SK-N-MC (cell line): ENCODE measurements at regions not wholly inside any gene's neighbourhood (a gene's known extent, or its start where the extent isn't known, plus 50 kb on each side); places are given as distances from the start of the nearest gene placed in this dataset.

Source experiments
- DNase-seq: peaks from one replicate; pipeline ENCODE4 v3.0.0-alpha.2; 2011; ENCODE audit warnings: low read depth, low spot score
- H3K27ac ChIP-seq: fragments of 200-600 bp; sonication (generic); 2 replicates; pipeline ENCODE4 v1.5.1; 2016; ENCODE audit warnings: mixed run types
- H3K36me3 ChIP-seq: fragments of 200-600 bp; sonication (generic); 2 replicates; pipeline ENCODE4 v1.6.1; 2017; ENCODE audit warnings: antibody characterized with exemption, low read length, mixed read lengths; ENCODE audit not compliant: insufficient read depth
- H3K4me3 ChIP-seq: fragments of 200-600 bp; sonication (generic); 2 replicates; pipeline ENCODE4 v1.5.1; 2016
- H3K9ac ChIP-seq: fragments of 200-600 bp; sonication (generic); 2 replicates; pipeline ENCODE4 v1.8.0; 2017; ENCODE audit warnings: mixed run types, mixed read lengths; ENCODE audit not compliant: insufficient read length
- H3K9me3 ChIP-seq: fragments of 200-600 bp; sonication (generic); 2 replicates; pipeline ENCODE4 v1.6.1; 2017; ENCODE audit warnings: low read depth, mild to moderate bottlenecking, antibody characterized with exemption, low read length, moderate library complexity, mixed read lengths
- EZH2 ChIP-seq: fragments of 200-600 bp; sonication (generic); IDR thresholded peaks from one replicate; pipeline ENCODE4 v1.6.1; 2017; ENCODE audit warnings: antibody characterized with exemption
- FOXP2 ChIP-seq: optimal IDR thresholded peaks from 2 replicates; pipeline ENCODE3; 2011; ENCODE audit warnings: mild to moderate bottlenecking, moderate library complexity; ENCODE audit not compliant: insufficient read depth; ENCODE audit errors: extremely low read length, control extremely low read depth
- POLR2AphosphoS5 ChIP-seq: IDR thresholded peaks from 2 replicates; pipeline ENCODE4 v1.6.1; 2012; ENCODE audit warnings: mild to moderate bottlenecking, low read depth, low read length, borderline replicate concordance

- H3K4me3 ChIP-seq: no peak overlapping the region
- no peak overlapping the region for H3K9ac ChIP-seq
- TF ChIP-seq EZH2 (no peak), POLR2AphosphoS5 (no peak), FOXP2 (no peak)
- H3K9me3 ChIP-seq: no peaks in the 10 kb centered on the region
- H3K27ac ChIP-seq: no peak overlapping the region
- H3K36me3 ChIP-seq: no peaks in the 10 kb centered on the region
- no peak for DNase-seq
These were observed 89.7 kb upstream of the RUNX1 start for GRCh38 chr21:35138665-35139381.

GRCh38 chr21:35136586-35137219 lies 87.6 kb upstream of the RUNX1 start:
- no peaks in the 10 kb centered on the region for H3K9me3 ChIP-seq
- H3K9ac ChIP-seq: no peak overlapping the region
- no peak for DNase-seq
- H3K27ac ChIP-seq: no peak overlapping the region
- H3K4me3 ChIP-seq: no peak overlapping the region
- no peaks in the 10 kb centered on the region for H3K36me3 ChIP-seq
- TF ChIP-seq FOXP2 (no peak), EZH2 (no peak), POLR2AphosphoS5 (no peak)

- no peak overlapping the region for H3K9ac ChIP-seq
These were observed 87.0 kb upstream of the RUNX1 start for GRCh38 chr21:35136106-35136505.

GRCh38 chr21:35135481-35135880 lies 86.4 kb upstream of the RUNX1 start:
- no peak for DNase-seq
- Histone ChIP-seq H3K9ac (no peak overlapping the region), H3K36me3 (no peaks in the 10 kb centered on the region), H3K27ac (no peak overlapping the region), H3K9me3 (no peaks in the 10 kb centered on the region), H3K4me3 (no peak overlapping the region)
- TF ChIP-seq FOXP2 (no peak), EZH2 (no peak)

More at GRCh38 chr21:35136106-35136505, 87.0 kb upstream of the RUNX1 start:
- Histone ChIP-seq H3K36me3 (no peaks in the 10 kb centered on the region), H3K4me3 (no peak overlapping the region), H3K27ac (no peak overlapping the region), H3K9me3 (no peaks in the 10 kb centered on the region)
- no peak for DNase-seq
- no peak for TF ChIP-seq EZH2
- no peak for TF ChIP-seq FOXP2

DNA sequence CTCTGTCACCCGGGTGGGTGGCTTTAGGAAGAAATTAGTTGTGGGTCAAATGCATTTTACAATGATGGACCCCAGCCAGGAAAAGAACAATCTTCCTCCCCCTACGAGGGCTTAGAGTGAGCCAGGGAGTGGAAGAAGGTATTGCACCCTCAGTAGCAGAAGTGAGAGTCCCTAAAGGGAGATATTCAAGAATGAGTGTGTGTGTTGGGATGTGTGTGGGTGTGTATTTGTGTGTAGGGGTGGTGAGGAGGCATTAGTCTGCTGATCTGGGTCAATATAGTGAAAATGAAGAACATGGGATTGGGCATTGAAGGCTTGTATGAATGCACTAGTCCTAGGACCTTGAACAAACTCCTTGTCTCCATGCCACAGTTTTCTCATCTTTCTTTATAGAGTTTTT lies 85.2 kb upstream of the RUNX1 start:
- no peak overlapping the region for H3K27ac ChIP-seq
- no peak overlapping the region for H3K9ac ChIP-seq
- H3K9me3 ChIP-seq: no peaks in the 10 kb centered on the region
- no peak overlapping the region for H3K4me3 ChIP-seq
- no peak for DNase-seq
- H3K36me3 ChIP-seq: no peaks in the 10 kb centered on the region
- no peak for TF ChIP-seq EZH2

DNA sequence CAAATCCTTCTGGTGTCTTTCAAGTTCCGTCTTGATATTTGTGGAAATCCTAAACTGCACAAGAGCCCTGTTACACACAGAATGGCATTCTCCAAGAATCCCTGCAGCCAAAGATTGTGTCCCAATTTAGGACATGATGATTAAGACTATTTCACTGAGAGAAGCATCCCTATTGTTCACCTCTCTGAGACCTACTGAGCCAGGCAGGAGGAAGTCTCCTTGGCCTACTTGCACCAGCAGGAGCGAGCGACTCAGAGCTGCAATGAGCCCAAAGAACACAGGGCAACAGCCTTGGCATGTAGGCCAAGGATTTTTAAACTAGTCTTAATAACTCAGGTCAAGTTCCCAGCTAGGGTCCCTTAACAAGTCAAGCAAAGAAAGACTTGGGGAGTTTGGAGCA lies 79.4 kb upstream of the RUNX1 start:
- TF ChIP-seq EZH2 (no peak), POLR2AphosphoS5 (no peak), FOXP2 (no peak)
- no peak for DNase-seq
- Histone ChIP-seq H3K36me3 (no peaks in the 10 kb centered on the region), H3K27ac (no peak overlapping the region), H3K9me3 (no peaks in the 10 kb centered on the region), H3K4me3 (no peak overlapping the region), H3K9ac (no peak overlapping the region)

DNA sequence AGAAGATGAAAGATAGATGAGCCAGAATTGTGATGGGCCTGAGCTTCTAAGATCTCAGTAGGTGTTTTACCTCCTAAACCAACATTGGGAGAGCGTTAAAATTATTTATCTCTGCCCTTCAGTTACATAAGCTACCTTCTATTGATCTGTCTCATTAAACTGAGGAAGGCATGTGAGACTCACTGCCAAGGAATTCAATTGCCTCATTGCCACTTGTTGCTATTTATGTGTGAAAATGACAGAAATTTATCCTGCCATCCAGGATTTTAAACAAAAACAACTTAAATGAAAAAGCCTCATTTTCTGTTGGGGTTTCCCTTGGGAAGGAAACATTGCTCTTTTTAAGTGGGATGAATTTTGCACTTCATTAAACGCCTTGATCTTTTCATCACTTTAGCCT lies 78.7 kb upstream of the RUNX1 start:
- no peaks in the 10 kb centered on the region for H3K9me3 ChIP-seq
- TF ChIP-seq FOXP2 (no peak), POLR2AphosphoS5 (no peak), EZH2 (no peak)
- no peak for DNase-seq

GRCh38 chr21:35127026-35127425 lies 77.9 kb upstream of the RUNX1 start:
- TF ChIP-seq FOXP2 (no peak), POLR2AphosphoS5 (no peak), EZH2 (no peak)
- Histone ChIP-seq H3K9ac (no peak overlapping the region), H3K36me3 (no peaks in the 10 kb centered on the region), H3K27ac (no peak overlapping the region), H3K4me3 (no peak overlapping the region), H3K9me3 (no peaks in the 10 kb centered on the region)
- DNase-seq: no peak

More for the DNA sequence above, 78.7 kb upstream of the RUNX1 start:
- H3K36me3 ChIP-seq: no peaks in the 10 kb centered on the region
- no peak overlapping the region for H3K9ac ChIP-seq
- H3K27ac ChIP-seq: no peak overlapping the region
- no peak overlapping the region for H3K4me3 ChIP-seq

- H3K27ac ChIP-seq: no peak overlapping the region
- H3K9ac ChIP-seq: no peak overlapping the region
- no peak for DNase-seq
These were observed 71.6 kb upstream of the RUNX1 start for GRCh38 chr21:35120631-35121180.

More at GRCh38 chr21:35120631-35121180, 71.6 kb upstream of the RUNX1 start:
- no peaks in the 10 kb centered on the region for H3K9me3 ChIP-seq
- no peak overlapping the region for H3K4me3 ChIP-seq
- H3K36me3 ChIP-seq: no peaks in the 10 kb centered on the region
- no peak for TF ChIP-seq FOXP2
- no peak for TF ChIP-seq POLR2AphosphoS5
- no peak for TF ChIP-seq EZH2
